ENCODE measurements at regions not wholly inside any gene's neighbourhood (a gene's known extent, or its start where the extent isn't known, plus 50 kb on each side); places are given as distances from the start of the nearest gene placed in this dataset.

DNA sequence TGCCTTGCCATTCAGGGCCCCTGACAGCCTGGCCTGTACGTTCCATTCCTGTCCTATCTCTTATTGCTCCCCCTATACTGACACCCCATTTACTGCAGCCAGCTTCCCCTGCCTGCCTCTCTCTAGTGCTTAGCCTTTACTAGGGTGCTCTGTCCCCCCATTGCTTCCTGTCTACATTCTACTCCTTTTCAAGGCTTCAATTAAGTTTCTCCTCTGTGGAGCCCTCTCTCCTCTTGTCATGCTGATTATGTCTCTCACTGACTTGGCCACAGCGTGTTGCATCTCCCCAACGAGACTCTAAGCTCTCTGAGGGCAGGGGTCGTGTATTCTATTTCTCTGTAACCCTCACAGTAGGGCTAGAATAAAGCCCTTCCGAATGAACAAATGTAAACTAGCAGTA, 185.2 kb downstream of the RPLP1 start:
- no peak overlapping the region for H3K9ac ChIP-seq (ENCODE audit: low read depth, low read length)
- no peaks in the 10 kb centered on the region for H3K4me1 ChIP-seq (ENCODE audit: control insufficient read depth, insufficient read depth, low read length)
- H3K9me3 ChIP-seq (replicated peaks; ENCODE audit: low read length), result peaks cover 4% of the 10 kb centered on the region
- no peak overlapping the region for H3K4me3 ChIP-seq (ENCODE audit: low read length)
- no peak overlapping the region for H3K4me2 ChIP-seq (ENCODE audit: low read length)
- no peaks in the 10 kb centered on the region for H3K36me3 ChIP-seq (ENCODE audit: insufficient read depth, low read length)
- H3K27me3 ChIP-seq (ENCODE audit: control insufficient read depth, insufficient read depth, low read length), result peaks cover 11% of the 10 kb centered on the region

DNA sequence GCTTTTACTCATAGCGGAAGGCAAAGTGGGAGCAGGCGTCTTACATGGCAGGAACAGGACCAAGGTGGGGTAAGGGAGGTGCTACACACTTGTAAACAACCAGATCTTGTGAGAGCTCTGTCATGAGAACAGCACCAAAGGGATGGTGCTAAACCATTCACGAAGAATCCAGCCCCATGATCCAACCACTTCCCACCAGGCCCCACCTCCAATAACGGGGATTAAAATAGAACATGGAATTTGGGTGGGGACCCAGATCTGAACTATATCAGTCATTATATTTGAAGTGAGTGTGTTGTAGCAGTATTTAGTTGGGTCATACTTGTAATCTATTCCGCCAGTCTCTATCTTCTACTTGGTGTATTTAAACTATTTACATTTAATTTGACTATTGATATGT, 190.9 kb downstream of the RPLP1 start:
- Histone ChIP-seq H3K4me1 (ENCODE audit: control insufficient read depth, insufficient read depth, low read length) (no peaks in the 10 kb centered on the region), H3K4me3 (ENCODE audit: low read length) (no peak overlapping the region), H3K4me2 (ENCODE audit: low read length) (no peak overlapping the region), H3K27me3 (ENCODE audit: control insufficient read depth, insufficient read depth, low read length) (peaks cover 29% of the 10 kb centered on the region), H3K36me3 (ENCODE audit: insufficient read depth, low read length) (no peaks in the 10 kb centered on the region), H3K9me3 (replicated peaks; ENCODE audit: low read length) (peaks cover 4% of the 10 kb centered on the region), H3K9ac (ENCODE audit: low read depth, low read length) (no peak overlapping the region)

DNA sequence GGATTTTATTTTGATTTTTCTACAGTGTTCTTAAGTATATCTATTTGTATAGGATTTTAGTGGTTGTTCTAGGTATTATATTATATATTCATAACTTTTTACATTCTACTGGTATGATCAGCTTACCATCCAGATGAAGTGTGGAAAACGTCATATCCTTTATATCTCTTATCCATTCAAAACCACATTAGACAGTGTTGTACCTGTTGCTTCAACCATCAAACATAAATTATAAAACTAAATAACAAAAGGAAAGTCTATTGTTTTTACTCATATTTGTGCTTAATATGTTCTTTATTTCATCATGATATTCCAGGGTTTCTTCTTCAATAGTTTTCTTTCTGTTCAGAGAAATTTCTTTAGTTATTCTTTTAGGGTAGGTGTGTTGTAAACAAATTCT, 191.4 kb downstream of the RPLP1 start:
- Histone ChIP-seq H3K4me1 (ENCODE audit: control insufficient read depth, insufficient read depth, low read length) (no peaks in the 10 kb centered on the region), H3K4me2 (ENCODE audit: low read length) (no peak overlapping the region), H3K27me3 (ENCODE audit: control insufficient read depth, insufficient read depth, low read length) (peaks cover 34% of the 10 kb centered on the region), H3K36me3 (ENCODE audit: insufficient read depth, low read length) (no peaks in the 10 kb centered on the region), H3K9me3 (replicated peaks; ENCODE audit: low read length) (peaks cover 4% of the 10 kb centered on the region), H3K4me3 (ENCODE audit: low read length) (no peak overlapping the region), H3K9ac (ENCODE audit: low read depth, low read length) (no peak overlapping the region)

DNA sequence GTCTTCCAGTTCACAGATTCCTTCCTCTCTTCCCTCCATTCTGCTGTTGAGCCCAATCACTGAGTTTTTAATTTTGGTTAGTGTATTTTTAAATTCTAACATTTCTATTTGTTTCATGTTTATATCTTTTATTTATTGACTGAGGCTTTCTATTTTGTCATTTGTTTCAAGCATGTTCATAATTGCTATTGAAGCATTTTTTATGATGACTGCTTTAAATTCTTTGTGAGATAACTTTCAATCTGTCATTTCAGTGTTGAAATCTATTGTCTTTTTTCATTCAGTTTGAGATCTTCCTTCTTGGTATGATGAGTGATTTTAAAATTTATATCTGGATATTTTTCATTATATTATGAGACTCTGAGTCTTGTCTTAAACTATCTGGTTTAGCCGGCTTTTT, 192.3 kb downstream of the RPLP1 start:
- Histone ChIP-seq H3K9ac (ENCODE audit: low read depth, low read length) (no peak overlapping the region), H3K36me3 (ENCODE audit: insufficient read depth, low read length) (no peaks in the 10 kb centered on the region), H3K27me3 (ENCODE audit: control insufficient read depth, insufficient read depth, low read length) (peaks cover 42% of the 10 kb centered on the region), H3K9me3 (replicated peaks; ENCODE audit: low read length) (peaks cover 4% of the 10 kb centered on the region), H3K4me3 (ENCODE audit: low read length) (no peak overlapping the region), H3K4me2 (ENCODE audit: low read length) (no peak overlapping the region), H3K4me1 (ENCODE audit: control insufficient read depth, insufficient read depth, low read length) (no peaks in the 10 kb centered on the region)

DNA sequence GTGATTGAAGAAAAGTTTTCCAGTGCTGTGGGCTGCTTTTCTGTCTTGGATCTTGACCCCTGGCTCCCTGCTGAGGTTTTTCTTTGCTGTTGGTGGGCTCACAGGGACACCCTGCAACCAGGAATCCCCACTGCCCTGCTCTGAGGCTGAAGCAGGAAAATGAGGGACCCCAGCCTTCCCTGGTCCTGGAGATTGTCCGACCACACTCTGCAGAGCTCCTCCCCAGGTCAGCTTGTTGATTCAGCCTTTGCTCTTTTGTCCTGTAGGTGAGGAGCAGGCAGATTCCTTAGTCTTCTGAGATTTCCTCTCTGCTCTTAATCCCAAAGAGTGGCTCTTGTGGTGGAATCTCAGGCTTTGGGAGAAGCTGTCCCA, 194.5 kb downstream of the RPLP1 start:
- Histone ChIP-seq H3K27me3 (ENCODE audit: control insufficient read depth, insufficient read depth, low read length) (peaks cover 56% of the 10 kb centered on the region), H3K9ac (ENCODE audit: low read depth, low read length) (no peak overlapping the region), H3K4me3 (ENCODE audit: low read length) (no peak overlapping the region), H3K4me1 (ENCODE audit: control insufficient read depth, insufficient read depth, low read length) (no peaks in the 10 kb centered on the region), H3K9me3 (replicated peaks; ENCODE audit: low read length) (no peaks in the 10 kb centered on the region), H3K36me3 (ENCODE audit: insufficient read depth, low read length) (no peaks in the 10 kb centered on the region), H3K4me2 (ENCODE audit: low read length) (no peak overlapping the region)

DNA sequence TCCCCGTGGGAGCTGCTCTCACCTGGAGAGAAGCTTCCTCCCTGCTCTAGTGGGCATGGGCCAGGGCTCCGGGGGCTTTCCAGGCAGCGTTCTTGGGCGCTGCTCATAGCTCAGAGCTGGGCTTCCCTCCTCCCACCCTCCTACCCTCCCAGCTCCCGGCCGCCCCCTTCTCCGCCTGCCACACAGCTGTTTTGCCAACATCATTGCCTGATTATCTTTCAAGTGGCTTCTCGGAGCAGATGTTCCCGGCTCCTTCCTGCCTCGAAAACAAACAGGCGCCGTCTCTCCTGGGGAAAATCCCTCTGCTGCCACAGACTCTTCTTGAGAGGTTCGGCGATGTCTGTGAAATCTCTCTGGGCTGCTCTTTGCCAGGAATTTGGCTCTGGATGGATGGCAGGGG, 195.6 kb downstream of the RPLP1 start:
- Histone ChIP-seq H3K27me3 (ENCODE audit: control insufficient read depth, insufficient read depth, low read length) (peaks cover 61% of the 10 kb centered on the region), H3K36me3 (ENCODE audit: insufficient read depth, low read length) (no peaks in the 10 kb centered on the region), H3K9ac (ENCODE audit: low read depth, low read length) (no peak overlapping the region), H3K9me3 (replicated peaks; ENCODE audit: low read length) (no peaks in the 10 kb centered on the region), H3K4me1 (ENCODE audit: control insufficient read depth, insufficient read depth, low read length) (no peaks in the 10 kb centered on the region), H3K4me3 (ENCODE audit: low read length) (no peak overlapping the region), H3K4me2 (ENCODE audit: low read length) (no peak overlapping the region)

DNA sequence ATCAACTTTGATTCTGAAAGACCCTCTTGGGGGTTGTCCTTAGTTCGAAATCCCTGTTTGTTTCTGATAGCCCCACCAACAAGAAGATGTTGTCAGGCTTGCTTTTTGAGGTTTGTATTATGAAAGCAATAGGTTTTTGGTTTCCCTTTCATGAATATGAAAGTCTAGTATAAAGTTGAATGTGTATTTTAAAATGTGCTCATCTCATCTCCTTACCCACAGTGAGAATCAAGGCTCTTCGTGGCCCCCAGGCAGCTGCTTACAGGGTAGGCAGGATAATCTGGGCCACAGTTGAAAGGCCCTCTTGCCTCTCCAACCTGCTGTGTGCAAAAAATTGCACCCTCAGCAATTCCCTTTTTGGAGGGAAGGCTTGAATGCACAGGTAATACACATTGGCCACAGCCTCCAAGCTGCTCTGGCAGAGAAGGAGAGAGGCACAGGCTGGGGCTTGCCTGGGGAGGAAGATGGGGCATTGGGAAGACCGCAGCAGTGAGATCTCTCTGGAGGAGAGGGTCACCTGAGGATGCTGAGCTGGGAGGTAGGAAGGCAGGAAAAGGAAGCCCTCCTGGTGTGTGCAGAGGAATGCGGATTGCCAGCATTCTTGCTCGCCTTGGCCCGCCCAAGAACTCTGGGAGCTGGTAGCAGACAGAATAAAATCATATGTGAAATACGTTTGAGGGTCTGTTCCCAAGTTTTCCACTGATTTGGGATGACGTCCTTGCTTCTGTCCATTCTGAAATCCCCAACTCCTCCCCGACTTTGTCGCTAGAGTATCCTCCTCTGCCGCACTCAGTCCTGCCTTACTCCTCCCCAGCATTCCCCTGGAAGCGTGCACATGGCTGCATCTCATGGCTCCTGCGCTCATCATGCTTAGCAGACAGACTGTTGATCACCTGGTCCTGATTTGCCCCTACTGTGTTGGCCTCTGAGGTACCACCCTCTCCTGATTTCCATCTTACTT, 196.4 kb downstream of the RPLP1 start:
- Histone ChIP-seq H3K4me2 (ENCODE audit: low read length) (no peak overlapping the region), H3K27me3 (ENCODE audit: control insufficient read depth, insufficient read depth, low read length) (peaks cover 65% of the 10 kb centered on the region), H3K9me3 (replicated peaks; ENCODE audit: low read length) (no peaks in the 10 kb centered on the region), H3K36me3 (ENCODE audit: insufficient read depth, low read length) (no peaks in the 10 kb centered on the region), H3K4me1 (ENCODE audit: control insufficient read depth, insufficient read depth, low read length) (no peaks in the 10 kb centered on the region), H3K9ac (ENCODE audit: low read depth, low read length) (no peak overlapping the region), H3K4me3 (ENCODE audit: low read length) (no peak overlapping the region)

DNA sequence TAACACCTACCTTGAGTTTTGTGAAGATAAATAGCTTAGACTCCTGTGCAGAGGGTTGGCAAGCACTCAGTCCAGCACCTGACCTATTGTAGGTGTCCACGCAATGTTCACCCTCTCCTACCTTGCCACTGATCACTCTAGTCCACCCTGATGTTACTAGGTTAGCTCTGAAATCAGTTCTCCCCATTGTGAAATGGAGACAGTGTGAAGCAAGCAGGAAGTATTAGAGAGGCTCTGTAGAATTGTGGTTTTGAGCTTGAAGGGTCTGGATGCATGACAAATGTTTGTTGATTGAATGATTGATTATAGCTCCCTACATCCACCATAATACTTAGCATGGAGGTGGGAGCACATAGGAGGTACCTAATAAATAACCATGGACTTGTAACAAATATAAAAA, 199.7 kb downstream of the RPLP1 start:
- no peak overlapping the region for H3K4me2 ChIP-seq (ENCODE audit: low read length)
- no peak overlapping the region for H3K4me3 ChIP-seq (ENCODE audit: low read length)
- no peak overlapping the region for H3K9ac ChIP-seq (ENCODE audit: low read depth, low read length)
- H3K9me3 ChIP-seq (replicated peaks; ENCODE audit: low read length), result no peaks in the 10 kb centered on the region
- H3K27me3 ChIP-seq (ENCODE audit: control insufficient read depth, insufficient read depth, low read length), result peaks cover 52% of the 10 kb centered on the region
- no peaks in the 10 kb centered on the region for H3K4me1 ChIP-seq (ENCODE audit: control insufficient read depth, insufficient read depth, low read length)
- no peaks in the 10 kb centered on the region for H3K36me3 ChIP-seq (ENCODE audit: insufficient read depth, low read length)

DNA sequence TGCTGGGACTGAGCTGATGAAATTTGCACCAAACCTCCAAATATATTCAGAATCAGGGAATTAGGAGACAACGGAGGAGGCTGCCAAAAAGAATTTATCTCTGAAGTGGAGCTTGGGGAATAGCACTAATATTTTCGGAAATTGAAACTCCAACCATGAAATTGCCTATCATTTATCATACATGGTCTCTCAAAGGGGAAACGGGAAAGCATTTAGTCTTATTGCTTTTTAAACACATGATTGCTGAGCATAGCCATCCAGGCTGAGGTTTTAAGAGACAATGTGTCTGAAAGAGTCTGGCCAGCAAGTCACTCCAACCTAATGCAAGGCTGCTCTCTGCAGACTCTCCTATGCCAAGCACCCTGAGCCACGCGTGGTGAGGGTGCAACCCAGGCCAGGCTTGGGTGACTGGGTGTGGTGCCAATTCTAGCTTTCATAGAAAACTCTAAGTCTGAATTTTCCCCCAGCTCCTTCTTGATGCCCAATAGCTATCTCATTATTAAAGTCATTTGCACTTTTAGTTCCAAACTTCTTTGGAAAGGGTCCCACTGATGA, 200.2 kb downstream of the RPLP1 start:
- Histone ChIP-seq H3K9ac (ENCODE audit: low read depth, low read length) (no peak overlapping the region), H3K9me3 (replicated peaks; ENCODE audit: low read length) (no peaks in the 10 kb centered on the region), H3K4me2 (ENCODE audit: low read length) (no peak overlapping the region), H3K4me3 (ENCODE audit: low read length) (no peak overlapping the region), H3K4me1 (ENCODE audit: control insufficient read depth, insufficient read depth, low read length) (no peaks in the 10 kb centered on the region), H3K36me3 (ENCODE audit: insufficient read depth, low read length) (no peaks in the 10 kb centered on the region), H3K27me3 (ENCODE audit: control insufficient read depth, insufficient read depth, low read length) (peaks cover 47% of the 10 kb centered on the region)

DNA sequence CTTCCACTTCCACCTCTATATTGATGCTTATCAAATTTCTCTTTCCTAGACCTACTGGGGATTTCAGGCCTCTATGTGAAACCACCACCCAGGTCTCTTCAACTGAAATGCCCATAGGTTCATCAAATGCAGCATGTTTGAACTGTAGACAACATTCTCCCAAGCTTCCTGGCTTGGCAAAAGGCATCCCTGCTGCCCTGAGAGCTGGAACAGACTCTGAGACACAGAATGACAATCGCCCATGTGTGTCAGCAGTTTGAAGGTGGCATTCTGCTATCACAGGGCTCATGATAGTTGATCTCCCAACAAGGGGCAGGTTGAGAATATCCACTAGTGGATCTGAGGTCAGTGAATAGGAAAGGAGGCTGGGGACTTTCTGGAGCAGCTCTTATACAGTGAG, 200.7 kb downstream of the RPLP1 start:
- Histone ChIP-seq H3K4me3 (ENCODE audit: low read length) (no peak overlapping the region), H3K36me3 (ENCODE audit: insufficient read depth, low read length) (no peaks in the 10 kb centered on the region), H3K9ac (ENCODE audit: low read depth, low read length) (no peak overlapping the region), H3K9me3 (replicated peaks; ENCODE audit: low read length) (no peaks in the 10 kb centered on the region), H3K27me3 (ENCODE audit: control insufficient read depth, insufficient read depth, low read length) (peaks cover 44% of the 10 kb centered on the region), H3K4me1 (ENCODE audit: control insufficient read depth, insufficient read depth, low read length) (no peaks in the 10 kb centered on the region), H3K4me2 (ENCODE audit: low read length) (no peak overlapping the region)

DNA sequence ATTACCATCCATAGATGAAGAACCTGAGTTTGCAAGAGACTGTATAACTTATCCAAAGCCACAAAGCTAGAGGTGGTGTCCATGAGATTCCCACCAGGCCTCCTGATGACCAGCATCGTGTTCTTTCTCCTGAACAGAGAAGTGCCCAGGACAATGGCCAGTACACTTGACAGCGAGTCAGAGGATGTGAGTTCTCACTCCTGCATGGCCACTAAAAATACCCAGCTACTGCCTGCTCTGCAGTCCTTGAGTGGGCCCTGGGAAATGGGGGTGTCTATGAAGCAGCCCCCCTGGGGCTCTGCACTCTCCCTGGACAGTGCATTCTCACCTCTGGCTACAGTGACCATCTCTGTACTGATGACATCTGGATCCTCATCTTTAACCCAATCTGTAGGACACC, 201.2 kb downstream of the RPLP1 start:
- Histone ChIP-seq H3K9me3 (replicated peaks; ENCODE audit: low read length) (no peaks in the 10 kb centered on the region), H3K9ac (ENCODE audit: low read depth, low read length) (no peak overlapping the region), H3K4me2 (ENCODE audit: low read length) (no peak overlapping the region), H3K36me3 (ENCODE audit: insufficient read depth, low read length) (no peaks in the 10 kb centered on the region), H3K4me3 (ENCODE audit: low read length) (no peak overlapping the region), H3K4me1 (ENCODE audit: control insufficient read depth, insufficient read depth, low read length) (no peaks in the 10 kb centered on the region), H3K27me3 (ENCODE audit: control insufficient read depth, insufficient read depth, low read length) (peaks cover 44% of the 10 kb centered on the region)
